HepG2 (cell line): ENCODE measurements at regions not wholly inside any gene's neighbourhood (a gene's known extent, or its start where the extent isn't known, plus 50 kb on each side); places are given as distances from the start of the nearest gene placed in this dataset.

ENCODE experiments used
- ATAC-seq: fragments of 200-7000 bp; cut with Tn5 transposase; 3 replicates; pipeline ENCODE4 v1.9.1; 2020; ENCODE audit warnings: mild to moderate bottlenecking, moderate library complexity
- BruUV-seq: library from RNA; stranded (reverse); fragments of 400-500 nt; replicated peaks from 2 replicates; lab custom pipeline; 2021; lab: Mats Ljungman, UMichigan
- CTCF ChIA-PET: fragments of 300-600 bp; formaldehyde crosslinking; extraction: SDS; loops from one replicate; lab custom pipeline; 2021; ENCODE audit warnings: low total read pairs, inconsistent platforms, low intra/inter-chr PET ratio; lab: Yijun Ruan, JAX
- POLR2A ChIA-PET: fragments of 350-600 bp; sonication (Branson Sonifier 250); formaldehyde crosslinking; loops from one replicate; lab custom pipeline; 2020; ENCODE audit warnings: antibody characterized with exemption, inconsistent platforms; lab: Yijun Ruan, JAX
- DNase-seq: peaks from one replicate; pipeline ENCODE4 v3.0.0-alpha.2; 2015; ENCODE audit warnings: low spot score
- FAIRE-seq: peaks from 3 replicates; lab custom pipeline; 2011; peaks lifted over from hg19 to GRCh38; lab: Jason Lieb, UNC
- H2AFZ ChIP-seq: one replicate; pipeline ENCODE4 v1.6.1; 2011; ENCODE audit warnings: low read length, inconsistent platforms
- H3K27ac ChIP-seq: fragments of 300-600 bp; 3 replicates; pipeline ENCODE4 v1.8.0; 2011; ENCODE audit warnings: mixed run types, mild to moderate bottlenecking, mixed read lengths, low read length, inconsistent platforms; ENCODE audit not compliant: insufficient read depth; ENCODE audit errors: extremely low read length
- H3K27me3 ChIP-seq, 2 experiments: fragments of 200-600 bp in 1 of 2; 2 replicates in 1 of 2; 3 replicates in 1 of 2; pipeline versions ENCODE4 v1.6.0 to v1.8.0; 2011; ENCODE audit warnings: low read length in 2 of 2, mild to moderate bottlenecking in 2 of 2, moderate library complexity in 2 of 2, inconsistent platforms in 1 of 2; ENCODE audit not compliant: insufficient read depth in 2 of 2, control insufficient read depth in 1 of 2
- H3K36me3 ChIP-seq, 2 experiments: fragments of 200-600 bp in 1 of 2; replicated peaks in 1 of 2; 2 replicates in 1 of 2; 3 replicates in 1 of 2; pipeline versions ENCODE4 v1.5.1 to v1.8.0; 2011; ENCODE audit warnings: low read length in 2 of 2, inconsistent platforms in 1 of 2; ENCODE audit not compliant: insufficient read depth in 2 of 2, control insufficient read depth in 1 of 2
- H3K4me1 ChIP-seq: 2 replicates; pipeline ENCODE4 v1.5.1; 2012; ENCODE audit warnings: low read length, inconsistent platforms; ENCODE audit not compliant: insufficient read depth
- H3K4me2 ChIP-seq: 2 replicates; pipeline ENCODE4 v1.6.0; 2011; ENCODE audit warnings: low read depth, low read length, inconsistent platforms
- H3K4me3 ChIP-seq, 3 experiments: fragments of 200-600 bp in 1 of 3; sonication (generic), shearing (Covaris generic) in 1 of 3; replicated peaks in 1 of 3; 2 replicates each; pipeline ENCODE4 v1.5.1; 2011 to 2016; ENCODE audit warnings: low read length in 3 of 3, inconsistent platforms in 2 of 3, low read depth in 2 of 3, mild to moderate bottlenecking in 2 of 3, control low read depth in 1 of 3, mixed read lengths in 1 of 3; ENCODE audit not compliant: insufficient read depth in 1 of 3
- H3K79me2 ChIP-seq: one replicate; pipeline ENCODE4 v1.6.1; 2011; ENCODE audit warnings: low read length, inconsistent platforms; ENCODE audit not compliant: insufficient read depth
- H3K9ac ChIP-seq: 2 replicates; pipeline ENCODE4 v1.6.0; 2011; ENCODE audit warnings: mild to moderate bottlenecking, low read depth, low read length, inconsistent platforms; ENCODE audit not compliant: insufficient read depth
- H3K9me3 ChIP-seq: 2 replicates; pipeline ENCODE4 v1.5.1; 2012; ENCODE audit warnings: mild to moderate bottlenecking, low read length
- H4K20me1 ChIP-seq: 2 replicates; pipeline ENCODE4 v1.6.0; 2011; ENCODE audit warnings: inconsistent platforms, mild to moderate bottlenecking, low read length, moderate library complexity; ENCODE audit not compliant: insufficient read depth
- ETV6 ChIP-seq: sonication (generic); formaldehyde crosslinking; conservative IDR thresholded peaks from 2 replicates; pipeline ENCODE4 v1.4.0; 2020; ENCODE audit warnings: missing genetic modification reagents
- KDM2A ChIP-seq: sonication (generic); formaldehyde crosslinking; IDR thresholded peaks from 2 replicates; pipeline ENCODE4 v1.4.0; 2020; ENCODE audit warnings: low read depth, missing genetic modification reagents, borderline replicate concordance
- MBNL3 ChIP-seq: fragments of 250-450 bp; sonication (Bioruptor Pico); conservative IDR thresholded peaks from 2 replicates; pipeline ENCODE4 v1.8.0; 2022; ENCODE audit warnings: mild to moderate bottlenecking, inconsistent platforms
- MTA1 ChIP-seq: sonication (generic); formaldehyde crosslinking; IDR thresholded peaks from 2 replicates; pipeline ENCODE4 v1.4.0; 2020; ENCODE audit warnings: missing genetic modification reagents, mild to moderate bottlenecking, borderline replicate concordance
- NR1H2 ChIP-seq: sonication (generic); formaldehyde crosslinking; IDR thresholded peaks from 2 replicates; pipeline ENCODE4 v1.8.1; 2022; ENCODE audit warnings: low read depth, missing genetic modification reagents, borderline replicate concordance
- PCBP2 ChIP-seq: fragments of 200-400 bp; formaldehyde crosslinking; optimal IDR thresholded peaks from 2 replicates; pipeline ENCODE3; 2018; ENCODE audit warnings: low read length, low read depth; ENCODE audit not compliant: poor library complexity, severe bottlenecking
- REST ChIP-seq, 2 experiments: IDR thresholded peaks; 2 replicates each; pipeline ENCODE4 v1.6.1; 2011 to 2012; ENCODE audit warnings: low read length in 2 of 2, borderline replicate concordance in 1 of 2, low read depth in 1 of 2, mild to moderate bottlenecking in 1 of 2, moderate library complexity in 1 of 2
- SALL1 ChIP-seq: sonication (generic); formaldehyde crosslinking; IDR thresholded peaks from 2 replicates; pipeline ENCODE4 v1.8.0; 2022; ENCODE audit warnings: mild to moderate bottlenecking, missing genetic modification reagents
- STAT5B ChIP-seq: sonication (generic); formaldehyde crosslinking; IDR thresholded peaks from 2 replicates; pipeline ENCODE4 v1.4.0; 2020; ENCODE audit warnings: missing genetic modification reagents
- TSC22D2 ChIP-seq: sonication (generic); formaldehyde crosslinking; IDR thresholded peaks from 2 replicates; pipeline ENCODE4 v1.5.1; 2020; ENCODE audit warnings: missing genetic modification reagents, mild to moderate bottlenecking, borderline replicate concordance
- ZFY ChIP-seq: sonication (generic); formaldehyde crosslinking; IDR thresholded peaks from 2 replicates; pipeline ENCODE4 v1.4.0; 2020; ENCODE audit warnings: missing genetic modification reagents
- ZHX2 ChIP-seq, 2 experiments: sonication (generic) in 1 of 2; formaldehyde crosslinking in 1 of 2; IDR thresholded peaks; 2 replicates each; pipeline versions ENCODE4 v1.6.1 to v1.9.0; 2014 to 2022; ENCODE audit warnings: antibody characterized with exemption in 1 of 2, borderline replicate concordance in 1 of 2, inconsistent platforms in 1 of 2, low read depth in 1 of 2, missing genetic modification reagents in 1 of 2
- ZNF570 ChIP-seq: sonication (generic); formaldehyde crosslinking; IDR thresholded peaks from 2 replicates; pipeline ENCODE4 v1.4.0; 2020; ENCODE audit warnings: mild to moderate bottlenecking, missing genetic modification reagents, borderline replicate concordance
- ZNF720 ChIP-seq: sonication (generic); formaldehyde crosslinking; IDR thresholded peaks from 2 replicates; pipeline ENCODE4 v1.4.0; 2020; ENCODE audit warnings: missing genetic modification reagents
- ZNF781 ChIP-seq: sonication (generic); formaldehyde crosslinking; IDR thresholded peaks from 2 replicates; pipeline ENCODE4 v1.5.1; 2020; ENCODE audit warnings: borderline replicate concordance, mild to moderate bottlenecking, missing genetic modification reagents; ENCODE audit errors: not compliant biosample characterization
- in situ Hi-C: cut with HindIII; loops from 2 replicates; pipeline ENCODE4 v1.10.0; 2017; ENCODE audit warnings: low pct_unique_long_range_greater_than_20kb; ENCODE audit not compliant: extremely low pct_ligation_motif_present
- intact Hi-C: fragments of 100-400 bp; cut with micrococcal nuclease; formaldehyde crosslinking; loops from one replicate; pipeline ENCODE4 v1.10.0; 2022; ENCODE audit not compliant: unreplicated experiment

- TF ChIP-seq REST (IDR thresholded peaks at IDR 0.05; ENCODE audit: borderline replicate concordance in 1 of 2, low read depth in 1 of 2, low read length in 2 of 2) = no peak
- no peak for TF ChIP-seq KDM2A (CRISPR knock-in tag)
- TF ChIP-seq ETV6 (CRISPR knock-in tag) = no peak
- no peak for TF ChIP-seq MTA1
- TF ChIP-seq SALL1 (CRISPR knock-in tag) = no peak
- TF ChIP-seq ZNF781 = no peak
- TF ChIP-seq ZNF570 (CRISPR knock-in tag) = no peak
- no peak for TF ChIP-seq MBNL3 (CRISPR knock-in tag)
These were observed 982.2 kb upstream of the MAP3K7 start (continued) for GRCh38 chr6:91569071-91569470.

- H3K4me3 ChIP-seq = no peak overlapping the region
- H3K9ac ChIP-seq = no peak overlapping the region
- no peak for DNase-seq
- no peak overlapping the region for H3K27ac ChIP-seq
- no peaks in the 10 kb centered on the region for H3K4me1 ChIP-seq
- POLR2A ChIA-PET = no interaction called here
- no peaks in the 10 kb centered on the region for H3K79me2 ChIP-seq
- in situ Hi-C loops = no loop called here
- no TSS peak for BruUV-seq
- no peak for FAIRE-seq
- CTCF ChIA-PET = no interaction called here
- no peak overlapping the region for H3K4me2 ChIP-seq
- no peaks in the 10 kb centered on the region for H4K20me1 ChIP-seq
- H3K9me3 ChIP-seq = peaks cover 10% of the 10 kb centered on the region
- H3K36me3 ChIP-seq = no peaks in the 10 kb centered on the region
- no peak overlapping the region for H2AFZ ChIP-seq
- intact Hi-C loops = no loop called here
- ATAC-seq = no peak
- H3K27me3 ChIP-seq = no peaks in the 10 kb centered on the region
- TF ChIP-seq PCBP2 (no peak), TSC22D2 (CRISPR knock-in tag) (no peak), NR1H2 (CRISPR knock-in tag) (no peak), ZHX2 (IDR thresholded peaks at IDR 0.05; ENCODE audit: low read depth) (no peak), ZHX2 (CRISPR knock-in tag; IDR thresholded peaks at IDR 0.05; ENCODE audit: borderline replicate concordance) (no peak), STAT5B (CRISPR knock-in tag) (no peak), ZNF720 (CRISPR knock-in tag) (no peak), ZFY (CRISPR knock-in tag) (no peak)
These were observed 979.6 kb upstream of the MAP3K7 start for GRCh38 chr6:91566467-91566866.
